ENCODE measurements at regions not wholly inside any gene's neighbourhood (a gene's known extent, or its start where the extent isn't known, plus 50 kb on each side); places are given as distances from the start of the nearest gene placed in this dataset.

GRCh38 chr7:125057963-125058362, 128.3 kb upstream of the POT1 start:
- H4K20me1 ChIP-seq (ENCODE audit: control insufficient read depth, extremely low read depth, insufficient read depth, low read length): no peaks in the 10 kb centered on the region
- no peaks in the 10 kb centered on the region for H3K27me3 ChIP-seq (ENCODE audit: control insufficient read depth, insufficient read depth, low read length)
- H2AFZ ChIP-seq (ENCODE audit: low read length): no peak overlapping the region
- no peaks in the 10 kb centered on the region for H3K4me1 ChIP-seq (ENCODE audit: control insufficient read depth, extremely low read depth, insufficient read depth, low read length)
- no peaks in the 10 kb centered on the region for H3K36me3 ChIP-seq (ENCODE audit: control insufficient read depth, insufficient read depth, low read length)
- no peaks in the 10 kb centered on the region for H3K79me2 ChIP-seq (ENCODE audit: control insufficient read depth, insufficient read depth, low read length)
- no peak overlapping the region for H3K4me2 ChIP-seq (ENCODE audit: extremely low read depth, insufficient read depth, low read length)
- TF ChIP-seq CTCF (conservative IDR thresholded peaks at IDR 0.05 in 1 of 2, IDR thresholded peaks at IDR 0.05 in 1 of 2; ENCODE audit: low read depth in 1 of 2, low read length in 2 of 2): no peak
- no peak for TF ChIP-seq EZH2 (IDR thresholded peaks at IDR 0.05; ENCODE audit: low read length, missing control alignments)
- no peak overlapping the region for H3K9ac ChIP-seq (ENCODE audit: insufficient read depth, low read length)
- DNase-seq (ENCODE audit: low read depth in 2 of 2): no peak
- H3K27ac ChIP-seq (ENCODE audit: insufficient read depth, low read length): no peak overlapping the region
- no peaks in the 10 kb centered on the region for H3K9me3 ChIP-seq (ENCODE audit: control insufficient read depth, insufficient read depth, low read depth, low read length)
- no peak overlapping the region for H3K4me3 ChIP-seq (replicated peaks in 1 of 4; ENCODE audit: control extremely low read depth in 1 of 4, insufficient read depth in 1 of 4, low read depth in 3 of 4, low read length in 4 of 4)

GRCh38 chr7:125055376-125055775, 125.8 kb upstream of the POT1 start:
- no peak for DNase-seq (ENCODE audit: low read depth in 2 of 2)
- H3K4me1 ChIP-seq (ENCODE audit: control insufficient read depth, extremely low read depth, insufficient read depth, low read length): no peaks in the 10 kb centered on the region
- no peak overlapping the region for H3K9ac ChIP-seq (ENCODE audit: insufficient read depth, low read length)
- no peaks in the 10 kb centered on the region for H3K79me2 ChIP-seq (ENCODE audit: control insufficient read depth, insufficient read depth, low read length)
- no peaks in the 10 kb centered on the region for H3K9me3 ChIP-seq (ENCODE audit: control insufficient read depth, insufficient read depth, low read depth, low read length)
- TF ChIP-seq EZH2 (IDR thresholded peaks at IDR 0.05; ENCODE audit: low read length, missing control alignments) (no peak), CTCF (conservative IDR thresholded peaks at IDR 0.05 in 1 of 2, IDR thresholded peaks at IDR 0.05 in 1 of 2; ENCODE audit: low read depth in 1 of 2, low read length in 2 of 2) (no peak)
- H3K4me2 ChIP-seq (ENCODE audit: extremely low read depth, insufficient read depth, low read length): no peak overlapping the region
- no peak overlapping the region for H3K4me3 ChIP-seq (replicated peaks in 1 of 4; ENCODE audit: control extremely low read depth in 1 of 4, insufficient read depth in 1 of 4, low read depth in 3 of 4, low read length in 4 of 4)
- no peaks in the 10 kb centered on the region for H3K36me3 ChIP-seq (ENCODE audit: control insufficient read depth, insufficient read depth, low read length)
- no peaks in the 10 kb centered on the region for H4K20me1 ChIP-seq (ENCODE audit: control insufficient read depth, extremely low read depth, insufficient read depth, low read length)
- no peak overlapping the region for H2AFZ ChIP-seq (ENCODE audit: low read length)
- no peak overlapping the region for H3K27ac ChIP-seq (ENCODE audit: insufficient read depth, low read length)
- no peaks in the 10 kb centered on the region for H3K27me3 ChIP-seq (ENCODE audit: control insufficient read depth, insufficient read depth, low read length)

GRCh38 chr7:125046767-125047166, 117.1 kb upstream of the POT1 start:
- Histone ChIP-seq H4K20me1 (ENCODE audit: control insufficient read depth, extremely low read depth, insufficient read depth, low read length) (no peaks in the 10 kb centered on the region), H3K4me1 (ENCODE audit: control insufficient read depth, extremely low read depth, insufficient read depth, low read length) (no peaks in the 10 kb centered on the region), H3K9ac (ENCODE audit: insufficient read depth, low read length) (no peak overlapping the region), H3K9me3 (ENCODE audit: control insufficient read depth, insufficient read depth, low read depth, low read length) (no peaks in the 10 kb centered on the region), H3K27ac (ENCODE audit: insufficient read depth, low read length) (no peak overlapping the region), H3K36me3 (ENCODE audit: control insufficient read depth, insufficient read depth, low read length) (no peaks in the 10 kb centered on the region), H3K27me3 (ENCODE audit: control insufficient read depth, insufficient read depth, low read length) (no peaks in the 10 kb centered on the region), H3K79me2 (ENCODE audit: control insufficient read depth, insufficient read depth, low read length) (no peaks in the 10 kb centered on the region), H2AFZ (ENCODE audit: low read length) (no peak overlapping the region), H3K4me2 (ENCODE audit: extremely low read depth, insufficient read depth, low read length) (no peak overlapping the region), H3K4me3 (replicated peaks in 1 of 4; ENCODE audit: control extremely low read depth in 1 of 4, insufficient read depth in 1 of 4, low read depth in 3 of 4, low read length in 4 of 4) (no peak overlapping the region)
- TF ChIP-seq CTCF (conservative IDR thresholded peaks at IDR 0.05 in 1 of 2, IDR thresholded peaks at IDR 0.05 in 1 of 2; ENCODE audit: low read depth in 1 of 2, low read length in 2 of 2): no peak
- no peak for TF ChIP-seq EZH2 (IDR thresholded peaks at IDR 0.05; ENCODE audit: low read length, missing control alignments)
- DNase-seq (ENCODE audit: low read depth in 2 of 2): no peak

Data from fibroblast of lung (primary cell).